Activated CD8-positive, alpha-beta memory T cell treated with anti-CD3 and anti-CD28 coated beads for 1 hour (primary cell): ENCODE measurements at regions not wholly inside any gene's neighbourhood (a gene's known extent, or its start where the extent isn't known, plus 50 kb on each side); places are given as distances from the start of the nearest gene placed in this dataset.

Source experiments
- DNase-seq, 2 donors: peaks; one replicate each; pipeline ENCODE4 v3.0.0-alpha.2; 2020; ENCODE audit warnings: low read depth in 1 of 2; ENCODE audit errors: extremely low read depth in 1 of 2

GRCh38 chr1:168991667-168992475, 114.6 kb upstream of the ATP1B1 start:
- DNase-seq = no peak

GRCh38 chr1:169001353-169001752, 105.1 kb upstream of the ATP1B1 start:
- no peak for DNase-seq

GRCh38 chr1:169003864-169004516, 102.5 kb upstream of the ATP1B1 start:
- no peak for DNase-seq

GRCh38 chr1:169005776-169006175, 100.7 kb upstream of the ATP1B1 start:
- DNase-seq = no peak

- no peak for DNase-seq
These were observed 96.8 kb upstream of the ATP1B1 start for GRCh38 chr1:169009666-169010065.

- DNase-seq = no peak
These were observed 94.1 kb upstream of the ATP1B1 start for GRCh38 chr1:169012416-169012815.

- DNase-seq = no peak
These were observed 92.7 kb upstream of the ATP1B1 start for GRCh38 chr1:169013821-169014220.

- DNase-seq = no peak
These were observed 91.0 kb upstream of the ATP1B1 start for GRCh38 chr1:169015464-169015863.

GRCh38 chr1:169018751-169019150, 87.7 kb upstream of the ATP1B1 start:
- DNase-seq = no peak

- no peak for DNase-seq
These were observed 87.0 kb upstream of the ATP1B1 start for GRCh38 chr1:169019419-169020058.

GRCh38 chr1:169020684-169021083, 85.8 kb upstream of the ATP1B1 start:
- no peak for DNase-seq

- DNase-seq = no peak
These were observed 83.8 kb upstream of the ATP1B1 start for GRCh38 chr1:169022648-169023047.

GRCh38 chr1:169024255-169024654, 82.2 kb upstream of the ATP1B1 start:
- DNase-seq = no peak

- no peak for DNase-seq
These were observed 81.7 kb upstream of the ATP1B1 start for GRCh38 chr1:169024800-169025271.

- DNase-seq = no peak
These were observed 81.1 kb upstream of the ATP1B1 start for GRCh38 chr1:169025412-169025811.

- no peak for DNase-seq
These were observed 78.7 kb upstream of the ATP1B1 start for GRCh38 chr1:169027607-169028320.

GRCh38 chr1:169031566-169032224, 74.8 kb upstream of the ATP1B1 start:
- no peak for DNase-seq

- DNase-seq = no peak
These were observed 65.1 kb upstream of the ATP1B1 start for GRCh38 chr1:169041366-169041765.

- no peak for DNase-seq
These were observed 64.1 kb upstream of the ATP1B1 start for GRCh38 chr1:169042377-169042776.

GRCh38 chr1:169043823-169044222, 62.7 kb upstream of the ATP1B1 start:
- no peak for DNase-seq

GRCh38 chr1:169044296-169044695, 62.2 kb upstream of the ATP1B1 start:
- peak in 1 of 2 donors; percentile 0 for DNase-seq
